GM20000 (cell line): ENCODE measurements at regions not wholly inside any gene's neighbourhood (a gene's known extent, or its start where the extent isn't known, plus 50 kb on each side); places are given as distances from the start of the nearest gene placed in this dataset.

Experiments used
- DNase-seq: peaks from one replicate; pipeline ENCODE4 v3.0.0; 2012; ENCODE audit warnings: low spot score
- CTCF ChIP-seq: IDR thresholded peaks from 2 replicates; pipeline ENCODE4 v1.5.1; 2012; ENCODE audit warnings: mild to moderate bottlenecking, control low read depth; ENCODE audit errors: extremely low read depth, missing control alignments

GRCh38 chr15:94075349-94075748, 156.0 kb upstream of the MCTP2 start:
- no peak for DNase-seq
- TF ChIP-seq CTCF: no peak

GRCh38 chr15:94070356-94071295, 160.7 kb upstream of the MCTP2 start:
- no peak for TF ChIP-seq CTCF
- no peak for DNase-seq

GRCh38 chr15:94069844-94070243, 161.5 kb upstream of the MCTP2 start:
- no peak for TF ChIP-seq CTCF
- DNase-seq: no peak

GRCh38 chr15:94066811-94067210, 164.6 kb upstream of the MCTP2 start:
- DNase-seq: no peak
- no peak for TF ChIP-seq CTCF

- DNase-seq: no peak
Measured at GRCh38 chr15:94066046-94066445, 165.3 kb upstream of the MCTP2 start.

GRCh38 chr15:94064676-94065313, 166.6 kb upstream of the MCTP2 start:
- no peak for DNase-seq
- no peak for TF ChIP-seq CTCF

More at GRCh38 chr15:94066046-94066445, 165.3 kb upstream of the MCTP2 start:
- no peak for TF ChIP-seq CTCF

- no peak for DNase-seq
- no peak for TF ChIP-seq CTCF
Measured at GRCh38 chr15:94061041-94061440, 170.3 kb upstream of the MCTP2 start.
